Cardiac muscle cell (in vitro differentiated cells and primary cell): ENCODE measurements at regions not wholly inside any gene's neighbourhood (a gene's known extent, or its start where the extent isn't known, plus 50 kb on each side); places are given as distances from the start of the nearest gene placed in this dataset.

Source experiments
- DNase-seq, 2 donors: peaks; one replicate each; pipeline versions ENCODE4 v3.0.0 to v3.0.0-alpha.2; 2010 to 2017; ENCODE audit warnings: low read depth in 1 of 2, low spot score in 1 of 2
- H3K27ac ChIP-seq: fragments of 200-600 bp; sonication (generic); 2 replicates; pipeline ENCODE4 v1.5.1; 2016
- H3K27me3 ChIP-seq: fragments of 200-600 bp; sonication (generic); 2 replicates; pipeline ENCODE4 v1.6.0; 2016; ENCODE audit warnings: control low read depth
- H3K36me3 ChIP-seq: fragments of 200-600 bp; sonication (generic); 2 replicates; pipeline ENCODE4 v1.5.1; 2016; ENCODE audit warnings: control low read depth
- H3K4me1 ChIP-seq: fragments of 200-600 bp; sonication (generic); 2 replicates; pipeline ENCODE4 v1.8.1; 2017; ENCODE audit warnings: low read depth, mild to moderate bottlenecking, mixed run types
- H3K4me3 ChIP-seq: fragments of 200-600 bp; sonication (generic); 2 replicates; pipeline ENCODE4 v1.5.1; 2016; ENCODE audit warnings: mild to moderate bottlenecking
- H3K9me3 ChIP-seq: fragments of 200-600 bp; sonication (generic); 2 replicates; pipeline ENCODE4 v1.5.1; 2017; ENCODE audit warnings: low read depth, mild to moderate bottlenecking, control low read depth
- TF ChIP-seq, protein P1 (sequence below): IDR thresholded peaks from 2 replicates; pipeline ENCODE4 v1.5.1; 2012; ENCODE audit warnings: low read depth, mild to moderate bottlenecking, low read length

DNA sequence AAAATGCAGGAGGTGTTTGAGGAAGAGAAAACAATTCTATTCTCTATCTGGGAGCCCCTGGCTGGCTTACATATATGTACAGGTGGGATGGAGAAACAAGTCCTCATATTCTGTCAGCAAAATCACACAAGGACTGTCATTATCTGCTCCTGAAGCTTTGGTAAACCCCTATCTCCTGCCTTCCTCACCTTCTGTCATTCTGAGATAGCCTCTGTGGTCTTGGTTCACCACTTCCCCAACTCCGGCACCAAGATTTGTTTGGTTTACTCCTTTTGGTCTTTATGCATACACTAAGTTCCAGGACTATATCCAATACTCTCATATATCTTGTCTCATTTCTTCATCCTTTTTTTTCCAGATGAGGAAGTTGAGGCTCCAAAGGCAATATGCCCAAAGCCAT lies 551.1 kb downstream of the PLPP3 start:
- H3K36me3 ChIP-seq = no peaks in the 10 kb centered on the region
- DNase-seq = no peak
- H3K4me3 ChIP-seq = no peak overlapping the region
- H3K27ac ChIP-seq = no peak overlapping the region
- H3K27me3 ChIP-seq = no peaks in the 10 kb centered on the region
- H3K9me3 ChIP-seq = no peaks in the 10 kb centered on the region
- TF ChIP-seq, protein P1, sequence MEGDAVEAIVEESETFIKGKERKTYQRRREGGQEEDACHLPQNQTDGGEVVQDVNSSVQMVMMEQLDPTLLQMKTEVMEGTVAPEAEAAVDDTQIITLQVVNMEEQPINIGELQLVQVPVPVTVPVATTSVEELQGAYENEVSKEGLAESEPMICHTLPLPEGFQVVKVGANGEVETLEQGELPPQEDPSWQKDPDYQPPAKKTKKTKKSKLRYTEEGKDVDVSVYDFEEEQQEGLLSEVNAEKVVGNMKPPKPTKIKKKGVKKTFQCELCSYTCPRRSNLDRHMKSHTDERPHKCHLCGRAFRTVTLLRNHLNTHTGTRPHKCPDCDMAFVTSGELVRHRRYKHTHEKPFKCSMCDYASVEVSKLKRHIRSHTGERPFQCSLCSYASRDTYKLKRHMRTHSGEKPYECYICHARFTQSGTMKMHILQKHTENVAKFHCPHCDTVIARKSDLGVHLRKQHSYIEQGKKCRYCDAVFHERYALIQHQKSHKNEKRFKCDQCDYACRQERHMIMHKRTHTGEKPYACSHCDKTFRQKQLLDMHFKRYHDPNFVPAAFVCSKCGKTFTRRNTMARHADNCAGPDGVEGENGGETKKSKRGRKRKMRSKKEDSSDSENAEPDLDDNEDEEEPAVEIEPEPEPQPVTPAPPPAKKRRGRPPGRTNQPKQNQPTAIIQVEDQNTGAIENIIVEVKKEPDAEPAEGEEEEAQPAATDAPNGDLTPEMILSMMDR = no peak
- peaks cover 5% of the 10 kb centered on the region for H3K4me1 ChIP-seq

- H3K27ac ChIP-seq = no peak overlapping the region
- no peak for DNase-seq
Observed at GRCh38 chr1:56025942-56026341, 553.4 kb downstream of the PLPP3 start.

GRCh38 chr1:56024155-56024554 lies 555.2 kb downstream of the PLPP3 start:
- H3K9me3 ChIP-seq = no peaks in the 10 kb centered on the region
- no peaks in the 10 kb centered on the region for H3K36me3 ChIP-seq
- no peaks in the 10 kb centered on the region for H3K27me3 ChIP-seq
- no peak overlapping the region for H3K27ac ChIP-seq
- H3K4me1 ChIP-seq = no peaks in the 10 kb centered on the region
- no peak overlapping the region for H3K4me3 ChIP-seq
- TF ChIP-seq, protein P1 = no peak
- DNase-seq = no peak

More at GRCh38 chr1:56025942-56026341, 553.4 kb downstream of the PLPP3 start:
- no peaks in the 10 kb centered on the region for H3K9me3 ChIP-seq
- no peak overlapping the region for H3K4me3 ChIP-seq
- peaks cover 5% of the 10 kb centered on the region for H3K4me1 ChIP-seq
- H3K36me3 ChIP-seq = no peaks in the 10 kb centered on the region
- TF ChIP-seq, protein P1 = no peak
- H3K27me3 ChIP-seq = no peaks in the 10 kb centered on the region

- Histone ChIP-seq H3K9me3 (no peaks in the 10 kb centered on the region), H3K36me3 (no peaks in the 10 kb centered on the region), H3K27me3 (no peaks in the 10 kb centered on the region), H3K4me3 (no peak overlapping the region), H3K4me1 (no peaks in the 10 kb centered on the region), H3K27ac (no peak overlapping the region)
- TF ChIP-seq, protein P1 = no peak
- DNase-seq = no peak
Observed at GRCh38 chr1:56019922-56020321, 559.4 kb downstream of the PLPP3 start.

GRCh38 chr1:56019472-56019871 lies 559.9 kb downstream of the PLPP3 start:
- no peaks in the 10 kb centered on the region for H3K9me3 ChIP-seq
- H3K4me3 ChIP-seq = no peak overlapping the region
- TF ChIP-seq, protein P1 = no peak
- no peaks in the 10 kb centered on the region for H3K27me3 ChIP-seq
- H3K4me1 ChIP-seq = no peaks in the 10 kb centered on the region
- DNase-seq = no peak
- no peak overlapping the region for H3K27ac ChIP-seq
- H3K36me3 ChIP-seq = no peaks in the 10 kb centered on the region

GRCh38 chr1:56017336-56017735 lies 562.0 kb downstream of the PLPP3 start:
- TF ChIP-seq, protein P1 = no peak
- Histone ChIP-seq H3K36me3 (no peaks in the 10 kb centered on the region), H3K27ac (no peak overlapping the region), H3K4me3 (no peak overlapping the region), H3K9me3 (no peaks in the 10 kb centered on the region), H3K27me3 (no peaks in the 10 kb centered on the region), H3K4me1 (no peaks in the 10 kb centered on the region)
- no peak for DNase-seq
